Gastroesophageal sphincter (tissue), 3 donors: ENCODE measurements at regions not wholly inside any gene's neighbourhood (a gene's known extent, or its start where the extent isn't known, plus 50 kb on each side); places are given as distances from the start of the nearest gene placed in this dataset.

Source experiments
- POLR2AphosphoS5 ChIP-seq: sonication (generic); formaldehyde crosslinking; IDR thresholded peaks from one replicate; pipeline ENCODE4 v1.6.1; 2017; ENCODE audit warnings: antibody characterized with exemption
- TF ChIP-seq, protein P1 (sequence below), 4 experiments: fragments of 200-600 bp in 2 of 4; fragments of 450-650 bp in 2 of 4; sonication (generic) in 1 of 4; IDR thresholded peaks; one replicate each; pipeline ENCODE4 v1.5.1; 2017 to 2019; ENCODE audit warnings: antibody characterized with exemption in 4 of 4, mild to moderate bottlenecking in 2 of 4, moderate library complexity in 2 of 4

DNA sequence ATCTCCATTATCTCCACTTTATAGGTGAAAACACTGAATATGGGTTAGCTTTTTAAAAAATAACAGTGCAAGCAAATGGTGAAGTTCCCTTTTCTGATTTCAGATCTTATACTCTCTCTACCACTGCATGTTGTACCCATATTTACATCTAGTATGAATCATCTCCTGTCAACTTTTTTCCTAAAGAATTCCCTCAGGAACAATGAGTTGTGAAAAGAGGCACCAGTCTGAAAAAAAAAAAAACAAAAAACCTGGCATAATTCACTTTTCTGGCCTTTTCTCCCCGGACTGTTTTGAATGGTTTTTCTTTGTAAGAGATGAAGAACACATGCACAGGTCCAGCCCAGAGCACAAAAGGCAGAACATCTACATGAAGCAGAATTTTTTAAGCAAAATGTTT is 596.0 kb downstream of the COL12A1 start:
- TF ChIP-seq, protein P1, sequence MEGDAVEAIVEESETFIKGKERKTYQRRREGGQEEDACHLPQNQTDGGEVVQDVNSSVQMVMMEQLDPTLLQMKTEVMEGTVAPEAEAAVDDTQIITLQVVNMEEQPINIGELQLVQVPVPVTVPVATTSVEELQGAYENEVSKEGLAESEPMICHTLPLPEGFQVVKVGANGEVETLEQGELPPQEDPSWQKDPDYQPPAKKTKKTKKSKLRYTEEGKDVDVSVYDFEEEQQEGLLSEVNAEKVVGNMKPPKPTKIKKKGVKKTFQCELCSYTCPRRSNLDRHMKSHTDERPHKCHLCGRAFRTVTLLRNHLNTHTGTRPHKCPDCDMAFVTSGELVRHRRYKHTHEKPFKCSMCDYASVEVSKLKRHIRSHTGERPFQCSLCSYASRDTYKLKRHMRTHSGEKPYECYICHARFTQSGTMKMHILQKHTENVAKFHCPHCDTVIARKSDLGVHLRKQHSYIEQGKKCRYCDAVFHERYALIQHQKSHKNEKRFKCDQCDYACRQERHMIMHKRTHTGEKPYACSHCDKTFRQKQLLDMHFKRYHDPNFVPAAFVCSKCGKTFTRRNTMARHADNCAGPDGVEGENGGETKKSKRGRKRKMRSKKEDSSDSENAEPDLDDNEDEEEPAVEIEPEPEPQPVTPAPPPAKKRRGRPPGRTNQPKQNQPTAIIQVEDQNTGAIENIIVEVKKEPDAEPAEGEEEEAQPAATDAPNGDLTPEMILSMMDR (IDR thresholded peaks at IDR 0.05): no peak
- TF ChIP-seq POLR2AphosphoS5: no peak
